ENCODE measurements at regions not wholly inside any gene's neighbourhood (a gene's known extent, or its start where the extent isn't known, plus 50 kb on each side); places are given as distances from the start of the nearest gene placed in this dataset.

DNA sequence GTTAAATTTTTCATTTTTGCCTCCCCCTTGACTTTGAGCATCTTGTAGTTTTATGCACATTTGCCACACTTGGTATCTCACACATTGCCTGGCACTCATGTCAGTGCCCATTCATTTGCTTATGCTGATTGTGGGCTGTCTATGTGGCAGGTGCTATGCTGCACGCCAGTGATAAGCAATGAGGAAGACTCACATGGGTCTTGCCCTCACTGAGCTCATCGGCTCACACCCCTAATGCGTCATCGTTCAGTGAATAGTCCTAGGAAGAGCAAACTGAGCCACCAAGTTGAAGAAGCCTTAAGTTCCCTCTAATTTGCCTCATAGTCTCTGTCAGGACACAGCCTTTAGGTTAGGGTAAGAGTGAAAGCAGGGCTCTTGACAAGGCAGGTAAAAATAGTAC is 209.4 kb upstream of the IL12B start:
- no peaks in the 10 kb centered on the region for H3K36me3 ChIP-seq (ENCODE audit: control insufficient read depth in 5 of 5, insufficient read depth in 5 of 5, low read length in 5 of 5)
- H3K27me3 ChIP-seq (ENCODE audit: control insufficient read depth in 5 of 5, insufficient read depth in 4 of 5, low read length in 5 of 5) = peaks cover 0 to 3% (median 0%) of the 10 kb centered on the region in 5 donors
- H3K4me3 ChIP-seq (ENCODE audit: low read depth in 1 of 5, low read length in 5 of 5) = no peak overlapping the region
- peaks cover 0 to 6% (median 3%) of the 10 kb centered on the region in 5 donors for H3K4me1 ChIP-seq (ENCODE audit: control insufficient read depth in 5 of 5, insufficient read depth in 5 of 5, low read length in 5 of 5)
- H3K27ac ChIP-seq (ENCODE audit: low read depth, low read length) = no peak overlapping the region
- no peak overlapping the region for H3K9ac ChIP-seq (ENCODE audit: low read length in 5 of 5)
- H3K9me3 ChIP-seq (ENCODE audit: control insufficient read depth in 5 of 5, low read length in 5 of 5) = no peaks in the 10 kb centered on the region

- Histone ChIP-seq H3K9ac (ENCODE audit: low read length in 5 of 5) (no peak overlapping the region), H3K27ac (ENCODE audit: low read depth, low read length) (no peak overlapping the region), H3K9me3 (ENCODE audit: control insufficient read depth in 5 of 5, low read length in 5 of 5) (peaks cover 5 to 10% (median 9%) of the 10 kb centered on the region in 5 donors), H3K27me3 (ENCODE audit: control insufficient read depth in 5 of 5, insufficient read depth in 4 of 5, low read length in 5 of 5) (no peaks in the 10 kb centered on the region), H3K36me3 (ENCODE audit: control insufficient read depth in 5 of 5, insufficient read depth in 5 of 5, low read length in 5 of 5) (no peaks in the 10 kb centered on the region), H3K4me3 (ENCODE audit: low read depth in 1 of 5, low read length in 5 of 5) (no peak overlapping the region), H3K4me1 (ENCODE audit: control insufficient read depth in 5 of 5, insufficient read depth in 5 of 5, low read length in 5 of 5) (peaks cover 0 to 9% (median 3%) of the 10 kb centered on the region in 5 donors)
Measured at GRCh38 chr5:159543326-159543725, 213.0 kb upstream of the IL12B start.

DNA sequence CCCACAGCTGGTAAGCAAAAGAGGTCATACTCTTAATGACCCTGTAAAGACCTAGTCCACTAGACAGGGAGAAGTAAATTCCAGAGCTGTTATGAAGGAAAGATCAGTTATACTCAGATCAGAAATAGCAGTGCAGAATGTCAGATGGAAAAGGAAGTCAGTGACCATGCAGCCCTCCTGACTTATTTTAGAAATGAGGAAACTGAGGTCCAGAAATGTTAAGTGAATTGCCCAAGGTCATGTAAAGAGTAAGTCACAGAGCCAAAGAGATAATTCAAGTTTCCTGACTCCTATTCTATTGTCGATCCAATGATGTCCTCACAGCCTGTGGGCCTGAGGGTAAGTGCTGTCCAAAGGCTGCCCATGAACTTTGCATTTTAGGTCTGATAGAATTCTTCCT is 214.9 kb upstream of the IL12B start:
- H3K27me3 ChIP-seq (ENCODE audit: control insufficient read depth in 5 of 5, insufficient read depth in 4 of 5, low read length in 5 of 5) = no peaks in the 10 kb centered on the region
- peaks cover 5 to 10% (median 9%) of the 10 kb centered on the region in 5 donors for H3K9me3 ChIP-seq (ENCODE audit: control insufficient read depth in 5 of 5, low read length in 5 of 5)
- no peak overlapping the region for H3K4me3 ChIP-seq (ENCODE audit: low read depth in 1 of 5, low read length in 5 of 5)
- H3K36me3 ChIP-seq (ENCODE audit: control insufficient read depth in 5 of 5, insufficient read depth in 5 of 5, low read length in 5 of 5) = no peaks in the 10 kb centered on the region
- peaks cover 0 to 9% (median 3%) of the 10 kb centered on the region in 5 donors for H3K4me1 ChIP-seq (ENCODE audit: control insufficient read depth in 5 of 5, insufficient read depth in 5 of 5, low read length in 5 of 5)
- no peak overlapping the region for H3K9ac ChIP-seq (ENCODE audit: low read length in 5 of 5)
- no peak overlapping the region for H3K27ac ChIP-seq (ENCODE audit: low read depth, low read length)

DNA sequence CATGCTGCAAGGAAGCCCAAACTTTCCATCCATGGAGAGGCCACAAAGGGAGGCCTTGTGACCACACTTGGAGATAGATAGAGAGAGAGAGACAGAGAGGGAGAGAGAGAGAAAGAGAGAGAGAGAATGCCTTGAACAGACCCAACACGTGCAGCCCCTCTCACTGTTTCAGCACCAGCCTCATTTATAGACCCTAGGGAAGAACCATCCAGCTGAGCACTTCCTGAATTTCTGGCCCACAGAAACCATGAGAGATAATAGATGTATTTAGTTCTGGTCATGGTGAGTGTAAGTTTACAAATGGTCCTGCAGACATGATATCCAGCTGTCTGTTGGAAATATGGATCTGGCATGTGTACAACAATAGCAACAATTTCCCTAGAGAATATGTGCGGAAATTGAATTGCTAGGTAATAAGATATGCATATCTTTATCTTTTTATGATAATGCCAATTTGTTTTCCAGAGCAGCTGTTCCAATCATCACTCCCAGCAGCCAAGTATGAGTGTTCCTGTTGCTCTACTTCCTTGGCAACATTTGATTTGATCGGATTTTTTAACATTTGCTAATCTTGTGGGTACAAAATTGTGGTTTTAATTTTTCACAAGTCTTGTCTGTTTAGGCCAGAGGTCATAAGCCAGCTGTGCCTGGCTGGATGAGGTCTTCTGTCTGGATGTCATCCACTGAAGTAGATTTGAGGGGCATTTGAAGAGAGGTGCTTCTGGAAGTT is 217.3 kb upstream of the IL12B start:
- H3K27ac ChIP-seq (ENCODE audit: low read depth, low read length) = no peak overlapping the region
- H3K36me3 ChIP-seq (ENCODE audit: control insufficient read depth in 5 of 5, insufficient read depth in 5 of 5, low read length in 5 of 5) = no peaks in the 10 kb centered on the region
- H3K9me3 ChIP-seq (ENCODE audit: control insufficient read depth in 5 of 5, low read length in 5 of 5) = peaks cover 5 to 19% (median 13%) of the 10 kb centered on the region in 5 donors
- H3K4me3 ChIP-seq (ENCODE audit: low read depth in 1 of 5, low read length in 5 of 5) = no peak overlapping the region
- H3K4me1 ChIP-seq (ENCODE audit: control insufficient read depth in 5 of 5, insufficient read depth in 5 of 5, low read length in 5 of 5) = peaks cover 0 to 9% (median 3%) of the 10 kb centered on the region in 5 donors
- no peak overlapping the region for H3K9ac ChIP-seq (ENCODE audit: low read length in 5 of 5)
- no peaks in the 10 kb centered on the region for H3K27me3 ChIP-seq (ENCODE audit: control insufficient read depth in 5 of 5, insufficient read depth in 4 of 5, low read length in 5 of 5)

DNA sequence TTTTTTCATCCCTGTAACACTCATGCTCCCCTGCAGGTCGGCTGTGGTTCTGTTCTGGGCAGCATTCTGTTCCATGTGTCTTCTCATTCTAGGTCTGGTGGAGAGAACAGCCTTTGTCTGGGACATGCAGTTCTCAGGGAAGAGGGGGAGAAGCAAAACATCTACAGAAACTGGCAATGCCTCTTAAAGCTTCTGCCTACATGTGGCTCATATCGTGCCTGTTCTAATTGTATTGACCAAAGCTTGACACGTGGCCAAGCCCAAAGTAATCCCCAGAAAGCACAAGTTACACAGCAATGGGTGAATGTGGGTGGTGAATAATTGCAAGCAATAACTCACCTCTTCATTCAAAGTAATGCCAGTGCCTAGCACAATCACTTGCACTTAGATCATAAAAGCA is 218.2 kb upstream of the IL12B start:
- Histone ChIP-seq H3K4me3 (ENCODE audit: low read depth in 1 of 5, low read length in 5 of 5) (no peak overlapping the region), H3K9me3 (ENCODE audit: control insufficient read depth in 5 of 5, low read length in 5 of 5) (peaks cover 5 to 19% (median 13%) of the 10 kb centered on the region in 5 donors), H3K4me1 (ENCODE audit: control insufficient read depth in 5 of 5, insufficient read depth in 5 of 5, low read length in 5 of 5) (peaks cover 0 to 9% (median 3%) of the 10 kb centered on the region in 5 donors), H3K9ac (ENCODE audit: low read length in 5 of 5) (no peak overlapping the region), H3K36me3 (ENCODE audit: control insufficient read depth in 5 of 5, insufficient read depth in 5 of 5, low read length in 5 of 5) (no peaks in the 10 kb centered on the region), H3K27me3 (ENCODE audit: control insufficient read depth in 5 of 5, insufficient read depth in 4 of 5, low read length in 5 of 5) (no peaks in the 10 kb centered on the region), H3K27ac (ENCODE audit: low read depth, low read length) (no peak overlapping the region)

GRCh38 chr5:159549046-159549445 is 218.8 kb upstream of the IL12B start:
- Histone ChIP-seq H3K9me3 (ENCODE audit: control insufficient read depth in 5 of 5, low read length in 5 of 5) (peaks cover 5 to 19% (median 13%) of the 10 kb centered on the region in 5 donors), H3K27ac (ENCODE audit: low read depth, low read length) (no peak overlapping the region), H3K27me3 (ENCODE audit: control insufficient read depth in 5 of 5, insufficient read depth in 4 of 5, low read length in 5 of 5) (no peaks in the 10 kb centered on the region), H3K4me1 (ENCODE audit: control insufficient read depth in 5 of 5, insufficient read depth in 5 of 5, low read length in 5 of 5) (peaks cover 0 to 7% (median under 1%) of the 10 kb centered on the region in 5 donors), H3K36me3 (ENCODE audit: control insufficient read depth in 5 of 5, insufficient read depth in 5 of 5, low read length in 5 of 5) (no peaks in the 10 kb centered on the region), H3K4me3 (ENCODE audit: low read depth in 1 of 5, low read length in 5 of 5) (no peak overlapping the region), H3K9ac (ENCODE audit: low read length in 5 of 5) (no peak overlapping the region)

GRCh38 chr5:159550951-159551350 is 220.7 kb upstream of the IL12B start:
- Histone ChIP-seq H3K27me3 (ENCODE audit: control insufficient read depth in 5 of 5, insufficient read depth in 4 of 5, low read length in 5 of 5) (no peaks in the 10 kb centered on the region), H3K4me1 (ENCODE audit: control insufficient read depth in 5 of 5, insufficient read depth in 5 of 5, low read length in 5 of 5) (no peaks in the 10 kb centered on the region), H3K4me3 (ENCODE audit: low read depth in 1 of 5, low read length in 5 of 5) (no peak overlapping the region), H3K9ac (ENCODE audit: low read length in 5 of 5) (no peak overlapping the region), H3K27ac (ENCODE audit: low read depth, low read length) (no peak overlapping the region), H3K36me3 (ENCODE audit: control insufficient read depth in 5 of 5, insufficient read depth in 5 of 5, low read length in 5 of 5) (no peaks in the 10 kb centered on the region), H3K9me3 (ENCODE audit: control insufficient read depth in 5 of 5, low read length in 5 of 5) (peaks cover 5 to 19% (median 13%) of the 10 kb centered on the region in 5 donors)

- no peak overlapping the region for H3K27ac ChIP-seq (ENCODE audit: low read depth, low read length)
- no peaks in the 10 kb centered on the region for H3K4me1 ChIP-seq (ENCODE audit: control insufficient read depth in 5 of 5, insufficient read depth in 5 of 5, low read length in 5 of 5)
- no peak overlapping the region for H3K4me3 ChIP-seq (ENCODE audit: low read depth in 1 of 5, low read length in 5 of 5)
- H3K9me3 ChIP-seq (ENCODE audit: control insufficient read depth in 5 of 5, low read length in 5 of 5) = peaks cover 0 to 10% (median 5%) of the 10 kb centered on the region in 5 donors
- no peaks in the 10 kb centered on the region for H3K36me3 ChIP-seq (ENCODE audit: control insufficient read depth in 5 of 5, insufficient read depth in 5 of 5, low read length in 5 of 5)
- no peak overlapping the region for H3K9ac ChIP-seq (ENCODE audit: low read length in 5 of 5)
- H3K27me3 ChIP-seq (ENCODE audit: control insufficient read depth in 5 of 5, insufficient read depth in 4 of 5, low read length in 5 of 5) = no peaks in the 10 kb centered on the region
Measured at GRCh38 chr5:159552751-159553150, 222.5 kb upstream of the IL12B start.

GRCh38 chr5:159553792-159554191 is 223.5 kb upstream of the IL12B start:
- Histone ChIP-seq H3K9me3 (ENCODE audit: control insufficient read depth in 5 of 5, low read length in 5 of 5) (peaks cover 0 to 9% (median 3%) of the 10 kb centered on the region in 5 donors), H3K4me1 (ENCODE audit: control insufficient read depth in 5 of 5, insufficient read depth in 5 of 5, low read length in 5 of 5) (no peaks in the 10 kb centered on the region), H3K36me3 (ENCODE audit: control insufficient read depth in 5 of 5, insufficient read depth in 5 of 5, low read length in 5 of 5) (no peaks in the 10 kb centered on the region), H3K27ac (ENCODE audit: low read depth, low read length) (no peak overlapping the region), H3K4me3 (ENCODE audit: low read depth in 1 of 5, low read length in 5 of 5) (no peak overlapping the region), H3K9ac (ENCODE audit: low read length in 5 of 5) (no peak overlapping the region), H3K27me3 (ENCODE audit: control insufficient read depth in 5 of 5, insufficient read depth in 4 of 5, low read length in 5 of 5) (no peaks in the 10 kb centered on the region)

GRCh38 chr5:159555084-159555483 is 224.8 kb upstream of the IL12B start:
- Histone ChIP-seq H3K4me1 (ENCODE audit: control insufficient read depth in 5 of 5, insufficient read depth in 5 of 5, low read length in 5 of 5) (no peaks in the 10 kb centered on the region), H3K9me3 (ENCODE audit: control insufficient read depth in 5 of 5, low read length in 5 of 5) (peaks cover 0 to 9% (median 3%) of the 10 kb centered on the region in 5 donors), H3K27ac (ENCODE audit: low read depth, low read length) (no peak overlapping the region), H3K9ac (ENCODE audit: low read length in 5 of 5) (no peak overlapping the region), H3K27me3 (ENCODE audit: control insufficient read depth in 5 of 5, insufficient read depth in 4 of 5, low read length in 5 of 5) (peaks cover 0 to 2% (median 0%) of the 10 kb centered on the region in 5 donors), H3K36me3 (ENCODE audit: control insufficient read depth in 5 of 5, insufficient read depth in 5 of 5, low read length in 5 of 5) (no peaks in the 10 kb centered on the region), H3K4me3 (ENCODE audit: low read depth in 1 of 5, low read length in 5 of 5) (no peak overlapping the region)

Measured in subcutaneous abdominal adipose tissue (tissue), 5 donors.